ENCODE measurements at regions not wholly inside any gene's neighbourhood (a gene's known extent, or its start where the extent isn't known, plus 50 kb on each side); places are given as distances from the start of the nearest gene placed in this dataset.
"Not testable (repeated sequence)": the region's sequence is repeated elsewhere in the genome, so short reads cannot be mapped to it uniquely, and the experiment has no call there.

GRCh38 chr3:153567011-153567410, 405.0 kb downstream of the RAP2B start:
- H3K9me3 ChIP-seq (ENCODE audit: control insufficient read depth in 1 of 2, low read length in 2 of 2) = peaks cover 0 to 22% of the 10 kb centered on the region in 2 donors
- no peak overlapping the region for H3K27ac ChIP-seq (ENCODE audit: low read length)
- no peaks in the 10 kb centered on the region for H3K36me3 ChIP-seq (ENCODE audit: control insufficient read depth in 1 of 2, insufficient read depth in 2 of 2, low read length in 2 of 2)
- H3K4me1 ChIP-seq (ENCODE audit: control insufficient read depth in 1 of 2, insufficient read depth in 2 of 2, low read length in 2 of 2) = no peaks in the 10 kb centered on the region
- no peaks in the 10 kb centered on the region for H3K27me3 ChIP-seq (ENCODE audit: low read depth, low read length)
- H3K4me3 ChIP-seq (ENCODE audit: low read depth in 1 of 2, low read length in 2 of 2) = no peak overlapping the region

GRCh38 chr3:153567556-153567955, 405.5 kb downstream of the RAP2B start:
- no peaks in the 10 kb centered on the region for H3K4me1 ChIP-seq (ENCODE audit: control insufficient read depth in 1 of 2, insufficient read depth in 2 of 2, low read length in 2 of 2)
- no peaks in the 10 kb centered on the region for H3K36me3 ChIP-seq (ENCODE audit: control insufficient read depth in 1 of 2, insufficient read depth in 2 of 2, low read length in 2 of 2)
- H3K9me3 ChIP-seq (ENCODE audit: control insufficient read depth in 1 of 2, low read length in 2 of 2) = peaks cover 0 to 20% of the 10 kb centered on the region in 2 donors
- no peaks in the 10 kb centered on the region for H3K27me3 ChIP-seq (ENCODE audit: low read depth, low read length)
- H3K4me3 ChIP-seq (ENCODE audit: low read depth in 1 of 2, low read length in 2 of 2) = no peak overlapping the region
- H3K27ac ChIP-seq (ENCODE audit: low read length) = no peak overlapping the region

GRCh38 chr3:153570481-153570880, 408.5 kb downstream of the RAP2B start:
- H3K4me3 ChIP-seq (ENCODE audit: low read depth in 1 of 2, low read length in 2 of 2); H3K27ac ChIP-seq (ENCODE audit: low read length): not testable (repeated sequence)

GRCh38 chr3:153572165-153572564, 410.1 kb downstream of the RAP2B start:
- Histone ChIP-seq H3K36me3 (ENCODE audit: control insufficient read depth in 1 of 2, insufficient read depth in 2 of 2, low read length in 2 of 2) (no peaks in the 10 kb centered on the region), H3K27ac (ENCODE audit: low read length) (no peak overlapping the region), H3K9me3 (ENCODE audit: control insufficient read depth in 1 of 2, low read length in 2 of 2) (no peaks in the 10 kb centered on the region), H3K27me3 (ENCODE audit: low read depth, low read length) (no peaks in the 10 kb centered on the region), H3K4me1 (ENCODE audit: control insufficient read depth in 1 of 2, insufficient read depth in 2 of 2, low read length in 2 of 2) (no peaks in the 10 kb centered on the region), H3K4me3 (ENCODE audit: low read depth in 1 of 2, low read length in 2 of 2) (no peak overlapping the region)

More at GRCh38 chr3:153570481-153570880, 408.5 kb downstream of the RAP2B start:
- not testable (repeated sequence) for H3K9me3 ChIP-seq (ENCODE audit: control insufficient read depth in 1 of 2, low read length in 2 of 2); H3K27me3 ChIP-seq (ENCODE audit: low read depth, low read length); H3K36me3 ChIP-seq (ENCODE audit: control insufficient read depth in 1 of 2, insufficient read depth in 2 of 2, low read length in 2 of 2); H3K4me1 ChIP-seq (ENCODE audit: control insufficient read depth in 1 of 2, insufficient read depth in 2 of 2, low read length in 2 of 2)

GRCh38 chr3:153572654-153573053, 410.6 kb downstream of the RAP2B start:
- Histone ChIP-seq H3K36me3 (ENCODE audit: control insufficient read depth in 1 of 2, insufficient read depth in 2 of 2, low read length in 2 of 2) (no peaks in the 10 kb centered on the region), H3K9me3 (ENCODE audit: control insufficient read depth in 1 of 2, low read length in 2 of 2) (no peaks in the 10 kb centered on the region), H3K4me1 (ENCODE audit: control insufficient read depth in 1 of 2, insufficient read depth in 2 of 2, low read length in 2 of 2) (no peaks in the 10 kb centered on the region), H3K27me3 (ENCODE audit: low read depth, low read length) (no peaks in the 10 kb centered on the region), H3K27ac (ENCODE audit: low read length) (no peak overlapping the region), H3K4me3 (ENCODE audit: low read depth in 1 of 2, low read length in 2 of 2) (no peak overlapping the region)

GRCh38 chr3:153573481-153573880, 411.5 kb downstream of the RAP2B start:
- Histone ChIP-seq H3K36me3 (ENCODE audit: control insufficient read depth in 1 of 2, insufficient read depth in 2 of 2, low read length in 2 of 2) (no peaks in the 10 kb centered on the region), H3K4me3 (ENCODE audit: low read depth in 1 of 2, low read length in 2 of 2) (no peak overlapping the region), H3K9me3 (ENCODE audit: control insufficient read depth in 1 of 2, low read length in 2 of 2) (no peaks in the 10 kb centered on the region), H3K27me3 (ENCODE audit: low read depth, low read length) (no peaks in the 10 kb centered on the region), H3K27ac (ENCODE audit: low read length) (no peak overlapping the region), H3K4me1 (ENCODE audit: control insufficient read depth in 1 of 2, insufficient read depth in 2 of 2, low read length in 2 of 2) (no peaks in the 10 kb centered on the region)

GRCh38 chr3:153574445-153574844, 412.4 kb downstream of the RAP2B start:
- Histone ChIP-seq H3K4me3 (ENCODE audit: low read depth in 1 of 2, low read length in 2 of 2) (no peak overlapping the region), H3K36me3 (ENCODE audit: control insufficient read depth in 1 of 2, insufficient read depth in 2 of 2, low read length in 2 of 2) (no peaks in the 10 kb centered on the region), H3K27me3 (ENCODE audit: low read depth, low read length) (no peaks in the 10 kb centered on the region), H3K4me1 (ENCODE audit: control insufficient read depth in 1 of 2, insufficient read depth in 2 of 2, low read length in 2 of 2) (no peaks in the 10 kb centered on the region), H3K27ac (ENCODE audit: low read length) (no peak overlapping the region), H3K9me3 (ENCODE audit: control insufficient read depth in 1 of 2, low read length in 2 of 2) (no peaks in the 10 kb centered on the region)

- no peaks in the 10 kb centered on the region for H3K9me3 ChIP-seq (ENCODE audit: control insufficient read depth in 1 of 2, low read length in 2 of 2)
- no peak overlapping the region for H3K4me3 ChIP-seq (ENCODE audit: low read depth in 1 of 2, low read length in 2 of 2)
- no peaks in the 10 kb centered on the region for H3K27me3 ChIP-seq (ENCODE audit: low read depth, low read length)
- H3K27ac ChIP-seq (ENCODE audit: low read length) = no peak overlapping the region
- no peaks in the 10 kb centered on the region for H3K36me3 ChIP-seq (ENCODE audit: control insufficient read depth in 1 of 2, insufficient read depth in 2 of 2, low read length in 2 of 2)
- no peaks in the 10 kb centered on the region for H3K4me1 ChIP-seq (ENCODE audit: control insufficient read depth in 1 of 2, insufficient read depth in 2 of 2, low read length in 2 of 2)
Measured at GRCh38 chr3:153577059-153577736, 415.2 kb downstream of the RAP2B start.

GRCh38 chr3:153578046-153578445, 416.0 kb downstream of the RAP2B start:
- no peaks in the 10 kb centered on the region for H3K36me3 ChIP-seq (ENCODE audit: control insufficient read depth in 1 of 2, insufficient read depth in 2 of 2, low read length in 2 of 2)
- H3K4me1 ChIP-seq (ENCODE audit: control insufficient read depth in 1 of 2, insufficient read depth in 2 of 2, low read length in 2 of 2) = no peaks in the 10 kb centered on the region
- no peaks in the 10 kb centered on the region for H3K9me3 ChIP-seq (ENCODE audit: control insufficient read depth in 1 of 2, low read length in 2 of 2)
- no peak overlapping the region for H3K27ac ChIP-seq (ENCODE audit: low read length)
- no peaks in the 10 kb centered on the region for H3K27me3 ChIP-seq (ENCODE audit: low read depth, low read length)
- H3K4me3 ChIP-seq (ENCODE audit: low read depth in 1 of 2, low read length in 2 of 2) = no peak overlapping the region

GRCh38 chr3:153590051-153590450, 428.0 kb downstream of the RAP2B start:
- H3K9me3 ChIP-seq (ENCODE audit: control insufficient read depth in 1 of 2, low read length in 2 of 2) = no peaks in the 10 kb centered on the region

GRCh38 chr3:153591561-153592245, 429.7 kb downstream of the RAP2B start:
- no peak overlapping the region for H3K27ac ChIP-seq (ENCODE audit: low read length)

More at GRCh38 chr3:153590051-153590450, 428.0 kb downstream of the RAP2B start:
- H3K4me3 ChIP-seq (ENCODE audit: low read depth in 1 of 2, low read length in 2 of 2) = no peak overlapping the region
- H3K4me1 ChIP-seq (ENCODE audit: control insufficient read depth in 1 of 2, insufficient read depth in 2 of 2, low read length in 2 of 2) = no peaks in the 10 kb centered on the region
- H3K27me3 ChIP-seq (ENCODE audit: low read depth, low read length) = no peaks in the 10 kb centered on the region
- H3K36me3 ChIP-seq (ENCODE audit: control insufficient read depth in 1 of 2, insufficient read depth in 2 of 2, low read length in 2 of 2) = no peaks in the 10 kb centered on the region
- H3K27ac ChIP-seq (ENCODE audit: low read length) = no peak overlapping the region

More at GRCh38 chr3:153591561-153592245, 429.7 kb downstream of the RAP2B start:
- Histone ChIP-seq H3K4me3 (ENCODE audit: low read depth in 1 of 2, low read length in 2 of 2) (no peak overlapping the region), H3K36me3 (ENCODE audit: control insufficient read depth in 1 of 2, insufficient read depth in 2 of 2, low read length in 2 of 2) (no peaks in the 10 kb centered on the region), H3K4me1 (ENCODE audit: control insufficient read depth in 1 of 2, insufficient read depth in 2 of 2, low read length in 2 of 2) (no peaks in the 10 kb centered on the region), H3K9me3 (ENCODE audit: control insufficient read depth in 1 of 2, low read length in 2 of 2) (no peaks in the 10 kb centered on the region), H3K27me3 (ENCODE audit: low read depth, low read length) (no peaks in the 10 kb centered on the region)

Measured in muscle layer of duodenum (tissue), 2 donors.